ENCODE measurements at regions not wholly inside any gene's neighbourhood (a gene's known extent, or its start where the extent isn't known, plus 50 kb on each side); places are given as distances from the start of the nearest gene placed in this dataset.

- intact Hi-C loops (cut with micrococcal nuclease), result no loop called here
- TF ChIP-seq CTCF (conservative IDR thresholded peaks at IDR 0.05; ENCODE audit: low read depth, low read length) (no peak), EZH2 (IDR thresholded peaks at IDR 0.05; ENCODE audit: low read length, unreplicated experiment) (no peak), EZH2phosphoT487 (IDR thresholded peaks at IDR 0.05; ENCODE audit: borderline replicate concordance, low read length) (no peak)
- peaks cover 9% of the 10 kb centered on the region for H3K4me1 ChIP-seq (ENCODE audit: insufficient read depth, low read length)
- H2AFZ ChIP-seq (ENCODE audit: low read length), result no peak overlapping the region
- no TSS peak for BruUV-seq (replicated peaks)
- no peaks in the 10 kb centered on the region for H3K79me2 ChIP-seq (ENCODE audit: low read length)
- no peak overlapping the region for H3K4me2 ChIP-seq (ENCODE audit: low read length)
- CTCF ChIA-PET, result no interaction called here
- H3F3A ChIP-seq (ENCODE audit: low read length, unreplicated experiment), result no peaks in the 10 kb centered on the region
- H3K9me2 ChIP-seq (replicated peaks; ENCODE audit: low read length), result no peaks in the 10 kb centered on the region
- H3K9me3 ChIP-seq (ENCODE audit: low read length), result no peaks in the 10 kb centered on the region
- no peak overlapping the region for H3K27ac ChIP-seq (ENCODE audit: low read length)
- DNase-seq, result no peak
- H3K27me3 ChIP-seq (ENCODE audit: low read length), result no peaks in the 10 kb centered on the region
- no peak for ATAC-seq
- H3K4me3 ChIP-seq (ENCODE audit: low read length), result no peak overlapping the region
- H3K9ac ChIP-seq (ENCODE audit: low read length), result no peak overlapping the region
- no peaks in the 10 kb centered on the region for H4K20me1 ChIP-seq (ENCODE audit: low read length)
- POLR2A ChIA-PET (ENCODE audit: unreplicated experiment), result no interaction called here
- H3K36me3 ChIP-seq (ENCODE audit: low read depth, low read length), result no peaks in the 10 kb centered on the region
These were observed 266.6 kb upstream of the TBL1XR1 start for GRCh38 chr3:177463863-177464262.

DNA sequence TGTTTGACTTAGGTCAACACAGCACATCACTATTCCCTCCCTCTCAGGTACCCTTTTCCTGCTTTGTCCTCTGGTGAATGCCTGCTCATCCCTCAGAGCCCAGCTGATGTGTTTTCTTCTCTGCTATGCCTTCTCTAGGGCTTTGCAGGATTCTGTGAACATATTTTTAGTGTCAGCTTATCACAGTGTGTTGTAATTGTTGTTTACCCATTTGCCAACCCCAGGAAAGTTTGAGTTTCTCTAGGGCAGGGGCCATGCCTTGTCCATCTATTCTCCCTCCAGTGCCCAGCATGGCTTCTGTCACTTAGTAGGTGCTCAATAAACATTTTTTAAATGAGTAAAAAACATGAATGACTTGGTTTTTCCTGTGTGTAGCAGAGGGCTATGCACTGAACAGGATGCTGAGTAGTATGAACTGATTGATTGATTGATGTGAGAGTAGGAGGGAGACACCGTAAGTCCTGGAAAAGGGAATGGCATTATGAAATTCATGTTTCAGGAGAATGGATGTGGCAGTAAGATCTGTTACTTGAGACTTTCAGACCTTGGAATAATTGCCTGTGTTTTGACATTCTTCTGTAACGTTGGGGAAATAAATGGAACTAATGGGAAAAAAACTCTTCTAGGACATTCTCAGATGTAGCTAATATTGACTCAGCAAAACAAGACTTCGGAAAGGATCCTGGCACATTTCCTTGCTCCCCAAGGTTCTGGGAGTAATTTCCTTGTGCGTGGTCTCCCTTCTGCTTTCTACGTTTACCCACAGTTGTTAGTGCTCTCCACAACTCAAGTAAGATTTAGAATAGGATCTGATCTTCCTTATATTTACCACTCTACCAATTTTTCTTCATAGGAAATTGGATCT lies 267.3 kb upstream of the TBL1XR1 start:
- Histone ChIP-seq H3K36me3 (ENCODE audit: low read depth, low read length) (no peaks in the 10 kb centered on the region), H3K9ac (ENCODE audit: low read length) (no peak overlapping the region), H4K20me1 (ENCODE audit: low read length) (no peaks in the 10 kb centered on the region), H3K4me1 (ENCODE audit: insufficient read depth, low read length) (peaks cover 12% of the 10 kb centered on the region), H3K27ac (ENCODE audit: low read length) (no peak overlapping the region), H3F3A (ENCODE audit: low read length, unreplicated experiment) (no peaks in the 10 kb centered on the region), H2AFZ (ENCODE audit: low read length) (no peak overlapping the region), H3K4me2 (ENCODE audit: low read length) (no peak overlapping the region), H3K9me2 (replicated peaks; ENCODE audit: low read length) (no peaks in the 10 kb centered on the region), H3K79me2 (ENCODE audit: low read length) (no peaks in the 10 kb centered on the region), H3K9me3 (ENCODE audit: low read length) (no peaks in the 10 kb centered on the region), H3K4me3 (ENCODE audit: low read length) (no peak overlapping the region), H3K27me3 (ENCODE audit: low read length) (no peaks in the 10 kb centered on the region)
- POLR2A ChIA-PET (ENCODE audit: unreplicated experiment), result no interaction called here
- intact Hi-C loops (cut with micrococcal nuclease), result no loop called here
- CTCF ChIA-PET, result no interaction called here
- no TSS peak for BruUV-seq (replicated peaks)
- ATAC-seq (no peak), DNase-seq (no peak)
- TF ChIP-seq EZH2phosphoT487 (IDR thresholded peaks at IDR 0.05; ENCODE audit: borderline replicate concordance, low read length), result no peak
- no peak for TF ChIP-seq CTCF (conservative IDR thresholded peaks at IDR 0.05; ENCODE audit: low read depth, low read length)
- no peak for TF ChIP-seq EZH2 (IDR thresholded peaks at IDR 0.05; ENCODE audit: low read length, unreplicated experiment)

- H3K9ac ChIP-seq (ENCODE audit: low read length), result no peak overlapping the region
- peaks cover 12% of the 10 kb centered on the region for H3K4me1 ChIP-seq (ENCODE audit: insufficient read depth, low read length)
- BruUV-seq (replicated peaks), result no TSS peak
- H3K36me3 ChIP-seq (ENCODE audit: low read depth, low read length), result no peaks in the 10 kb centered on the region
- no peaks in the 10 kb centered on the region for H3K9me3 ChIP-seq (ENCODE audit: low read length)
- ChIA-PET POLR2A (ENCODE audit: unreplicated experiment) (no interaction called here), CTCF (no interaction called here)
- no peak overlapping the region for H3K27ac ChIP-seq (ENCODE audit: low read length)
- TF ChIP-seq EZH2phosphoT487 (IDR thresholded peaks at IDR 0.05; ENCODE audit: borderline replicate concordance, low read length) (no peak), EZH2 (IDR thresholded peaks at IDR 0.05; ENCODE audit: low read length, unreplicated experiment) (no peak), CTCF (conservative IDR thresholded peaks at IDR 0.05; ENCODE audit: low read depth, low read length) (no peak)
- H3K4me3 ChIP-seq (ENCODE audit: low read length), result no peak overlapping the region
- no peaks in the 10 kb centered on the region for H3K79me2 ChIP-seq (ENCODE audit: low read length)
- DNase-seq (no peak), ATAC-seq (no peak)
- no peak overlapping the region for H3K4me2 ChIP-seq (ENCODE audit: low read length)
- H4K20me1 ChIP-seq (ENCODE audit: low read length), result no peaks in the 10 kb centered on the region
- H2AFZ ChIP-seq (ENCODE audit: low read length), result no peak overlapping the region
- no peaks in the 10 kb centered on the region for H3K9me2 ChIP-seq (replicated peaks; ENCODE audit: low read length)
- no peaks in the 10 kb centered on the region for H3K27me3 ChIP-seq (ENCODE audit: low read length)
- intact Hi-C loops (cut with micrococcal nuclease), result no loop called here
- no peaks in the 10 kb centered on the region for H3F3A ChIP-seq (ENCODE audit: low read length, unreplicated experiment)
These were observed 268.0 kb upstream of the TBL1XR1 start for GRCh38 chr3:177465257-177465642.

Measured in PC-3 (cell line).